ENCODE measurements at regions not wholly inside any gene's neighbourhood (a gene's known extent, or its start where the extent isn't known, plus 50 kb on each side); places are given as distances from the start of the nearest gene placed in this dataset.
"Not testable (repeated sequence)": the region's sequence is repeated elsewhere in the genome, so short reads cannot be mapped to it uniquely, and the experiment has no call there.

GRCh38 chr3:67937498-67938118, 283.2 kb upstream of the SUCLG2 start:
- no peaks in the 10 kb centered on the region for H3K4me1 ChIP-seq
- no peak overlapping the region for H3K4me3 ChIP-seq
- H3K36me3 ChIP-seq: no peaks in the 10 kb centered on the region
- no peak for TF ChIP-seq POLR2AphosphoS5 (IDR thresholded peaks at IDR 0.05)
- no peak overlapping the region for H3K27ac ChIP-seq
- DNase-seq: no peak
- H3K9me3 ChIP-seq: peaks cover 0 to 7% (median 0%) of the 10 kb centered on the region in 4 donors
- H3K27me3 ChIP-seq: no peaks in the 10 kb centered on the region
- 39 to 97% methylated on average over 1 of the region's 1 CpG for WGBS, 2 donors
- intact Hi-C loops (cut with DNase I): no loop called here

GRCh38 chr3:67930394-67930793, 276.0 kb upstream of the SUCLG2 start:
- H3K36me3 ChIP-seq; H3K27me3 ChIP-seq; H3K4me1 ChIP-seq; H3K4me3 ChIP-seq; H3K27ac ChIP-seq; intact Hi-C loops (cut with DNase I); DNase-seq; H3K9me3 ChIP-seq: not testable (repeated sequence)
- WGBS, 2 donors: 94% methylated on average over 4 of the region's 4 CpGs

GRCh38 chr3:67923796-67924195, 269.4 kb upstream of the SUCLG2 start:
- Histone ChIP-seq H3K4me1 (no peaks in the 10 kb centered on the region), H3K27ac (no peak overlapping the region), H3K36me3 (no peaks in the 10 kb centered on the region), H3K4me3 (no peak overlapping the region), H3K9me3 (no peaks in the 10 kb centered on the region), H3K27me3 (no peaks in the 10 kb centered on the region)
- DNase-seq: no peak
- intact Hi-C loops (cut with DNase I): no loop called here
- TF ChIP-seq POLR2AphosphoS5 (IDR thresholded peaks at IDR 0.05): no peak
- TF ChIP-seq EP300 (IDR thresholded peaks at IDR 0.05): no peak
- no peak for TF ChIP-seq CTCF (IDR thresholded peaks at IDR 0.05)
- TF ChIP-seq POLR2A (IDR thresholded peaks at IDR 0.05): no peak

GRCh38 chr3:67920969-67921368, 266.6 kb upstream of the SUCLG2 start:
- WGBS, 2 donors: 82 to 92% methylated on average over 7 of the region's 7 CpGs
- Histone ChIP-seq H3K36me3 (no peaks in the 10 kb centered on the region), H3K27me3 (no peaks in the 10 kb centered on the region), H3K4me1 (peaks cover 0 to 4% (median 1%) of the 10 kb centered on the region in 4 donors), H3K27ac (no peak overlapping the region), H3K4me3 (no peak overlapping the region), H3K9me3 (no peaks in the 10 kb centered on the region)
- DNase-seq: no peak
- intact Hi-C loops (cut with DNase I): no loop called here
- no peak for TF ChIP-seq POLR2A (IDR thresholded peaks at IDR 0.05)
- TF ChIP-seq EP300 (IDR thresholded peaks at IDR 0.05): no peak
- no peak for TF ChIP-seq POLR2AphosphoS5 (IDR thresholded peaks at IDR 0.05)
- TF ChIP-seq CTCF (IDR thresholded peaks at IDR 0.05): no peak

- Histone ChIP-seq H3K9me3 (no peaks in the 10 kb centered on the region), H3K27me3 (no peaks in the 10 kb centered on the region), H3K4me3 (no peak overlapping the region), H3K36me3 (no peaks in the 10 kb centered on the region), H3K27ac (no peak overlapping the region), H3K4me1 (peaks cover 0 to 5% (median 2%) of the 10 kb centered on the region in 4 donors)
- no peak for DNase-seq
- WGBS, 2 donors: 72 to 74% methylated on average over 1 of the region's 1 CpG
- intact Hi-C loops (cut with DNase I): no loop called here
- TF ChIP-seq POLR2AphosphoS5 (IDR thresholded peaks at IDR 0.05): no peak
- TF ChIP-seq POLR2A (IDR thresholded peaks at IDR 0.05): no peak
- no peak for TF ChIP-seq EP300 (IDR thresholded peaks at IDR 0.05)
- TF ChIP-seq CTCF (IDR thresholded peaks at IDR 0.05): no peak
Measured at GRCh38 chr3:67920311-67920710, 265.9 kb upstream of the SUCLG2 start.

GRCh38 chr3:67916353-67916752, 261.9 kb upstream of the SUCLG2 start:
- 93 to 96% methylated on average over 5 of the region's 5 CpGs for WGBS, 2 donors
- H3K9me3 ChIP-seq: no peaks in the 10 kb centered on the region
- H3K36me3 ChIP-seq: no peaks in the 10 kb centered on the region
- H3K4me1 ChIP-seq: peaks cover 0 to 5% (median 2%) of the 10 kb centered on the region in 4 donors
- no peaks in the 10 kb centered on the region for H3K27me3 ChIP-seq
- no peak overlapping the region for H3K4me3 ChIP-seq
- no peak for DNase-seq
- H3K27ac ChIP-seq: no peak overlapping the region
- no peak for TF ChIP-seq CTCF (IDR thresholded peaks at IDR 0.05)
- TF ChIP-seq POLR2A (IDR thresholded peaks at IDR 0.05): no peak
- no peak for TF ChIP-seq EP300 (IDR thresholded peaks at IDR 0.05)
- no peak for TF ChIP-seq POLR2AphosphoS5 (IDR thresholded peaks at IDR 0.05)
- intact Hi-C loops (cut with DNase I): no loop called here

All from sigmoid colon (tissue), 6 donors.